MCF 10A (cell line): ENCODE measurements at regions not wholly inside any gene's neighbourhood (a gene's known extent, or its start where the extent isn't known, plus 50 kb on each side); places are given as distances from the start of the nearest gene placed in this dataset.

Experiments
- BruUV-seq: library from RNA; stranded (reverse); fragments of 400-500 nt; replicated peaks from 2 replicates; lab custom pipeline; 2021; lab: Mats Ljungman, UMichigan
- CTCF ChIA-PET: fragments of 300-600 bp; sonication (Branson Sonifier 250); formaldehyde crosslinking; extraction: SDS; loops from one replicate; lab custom pipeline; 2021; ENCODE audit warnings: antibody characterized with exemption, inconsistent platforms; lab: Yijun Ruan, JAX
- POLR2A ChIA-PET: fragments of 300-600, 350-650 bp; sonication (Branson Sonifier 250); formaldehyde crosslinking; extraction: SDS; loops from one replicate; lab custom pipeline; 2020; ENCODE audit warnings: antibody characterized with exemption, inconsistent platforms; lab: Yijun Ruan, JAX
- DNase-seq: peaks from one replicate; pipeline ENCODE4 v3.0.0-alpha.2; 2018; ENCODE audit not compliant: unreplicated experiment
- H3K27ac Mint-ChIP-seq: one replicate; pipeline ENCODE4 v1.8.0; 2022; ENCODE audit warnings: mild to moderate bottlenecking, low read depth, mixed read lengths; ENCODE audit not compliant: unreplicated experiment
- H3K27me3 Mint-ChIP-seq: one replicate; pipeline ENCODE4 v1.8.0; 2022; ENCODE audit warnings: mixed read lengths; ENCODE audit not compliant: insufficient read depth, unreplicated experiment
- H3K36me3 Mint-ChIP-seq: one replicate; pipeline ENCODE4 v1.8.0; 2022; ENCODE audit warnings: mild to moderate bottlenecking, moderate library complexity, mixed read lengths; ENCODE audit not compliant: insufficient read depth, unreplicated experiment
- H3K4me1 Mint-ChIP-seq: one replicate; pipeline ENCODE4 v1.8.0; 2022; ENCODE audit warnings: mixed read lengths; ENCODE audit not compliant: insufficient read depth, unreplicated experiment
- H3K4me3 Mint-ChIP-seq: one replicate; pipeline ENCODE4 v1.8.0; 2022; ENCODE audit warnings: mild to moderate bottlenecking, moderate library complexity, mixed read lengths; ENCODE audit not compliant: unreplicated experiment
- H3K9me3 Mint-ChIP-seq: one replicate; pipeline ENCODE4 v1.8.0; 2022; ENCODE audit warnings: mixed read lengths; ENCODE audit not compliant: unreplicated experiment
- intact Hi-C: fragments of 100-400 bp; cut with micrococcal nuclease; formaldehyde crosslinking; loops from 2 replicates; pipeline ENCODE4 v1.14.1; 2022
- TF ChIP-seq, protein P1 (sequence below): fragments of 200-600 bp; IDR thresholded peaks from one replicate; pipeline ENCODE4 v1.8.0; 2022; ENCODE audit warnings: antibody characterized with exemption, mild to moderate bottlenecking; ENCODE audit not compliant: unreplicated experiment

DNA sequence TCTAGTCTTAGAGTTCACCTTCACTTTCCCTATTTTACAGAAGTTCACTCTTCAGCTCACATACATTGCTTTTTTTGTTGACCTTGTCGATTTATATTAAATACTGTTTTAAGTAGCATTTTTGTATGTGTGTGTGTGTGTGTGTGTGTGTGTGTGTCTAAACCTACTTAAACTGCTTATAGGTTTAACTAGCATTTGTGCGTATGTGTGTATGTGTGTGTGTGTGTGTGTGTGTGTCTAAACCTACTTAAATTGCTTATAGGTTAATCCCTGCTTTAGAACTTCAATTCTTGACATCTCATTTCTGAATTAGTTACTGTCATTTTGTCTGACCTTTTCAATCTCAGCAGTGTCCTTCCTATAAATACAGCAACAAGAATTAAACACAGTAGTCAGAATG is 254.8 kb upstream of the EPHA3 start:
- intact Hi-C loops, result no loop called here
- no TSS peak for BruUV-seq
- H3K36me3 Mint-ChIP-seq, result no peaks in the 10 kb centered on the region
- no peaks in the 10 kb centered on the region for H3K27me3 Mint-ChIP-seq
- H3K4me1 Mint-ChIP-seq, result no peaks in the 10 kb centered on the region
- DNase-seq, result no peak
- POLR2A ChIA-PET, result no interaction called here
- H3K9me3 Mint-ChIP-seq, result no peaks in the 10 kb centered on the region
- no peak overlapping the region for H3K4me3 Mint-ChIP-seq
- CTCF ChIA-PET, result no interaction called here
- no peak overlapping the region for H3K27ac Mint-ChIP-seq
- TF ChIP-seq, protein P1, sequence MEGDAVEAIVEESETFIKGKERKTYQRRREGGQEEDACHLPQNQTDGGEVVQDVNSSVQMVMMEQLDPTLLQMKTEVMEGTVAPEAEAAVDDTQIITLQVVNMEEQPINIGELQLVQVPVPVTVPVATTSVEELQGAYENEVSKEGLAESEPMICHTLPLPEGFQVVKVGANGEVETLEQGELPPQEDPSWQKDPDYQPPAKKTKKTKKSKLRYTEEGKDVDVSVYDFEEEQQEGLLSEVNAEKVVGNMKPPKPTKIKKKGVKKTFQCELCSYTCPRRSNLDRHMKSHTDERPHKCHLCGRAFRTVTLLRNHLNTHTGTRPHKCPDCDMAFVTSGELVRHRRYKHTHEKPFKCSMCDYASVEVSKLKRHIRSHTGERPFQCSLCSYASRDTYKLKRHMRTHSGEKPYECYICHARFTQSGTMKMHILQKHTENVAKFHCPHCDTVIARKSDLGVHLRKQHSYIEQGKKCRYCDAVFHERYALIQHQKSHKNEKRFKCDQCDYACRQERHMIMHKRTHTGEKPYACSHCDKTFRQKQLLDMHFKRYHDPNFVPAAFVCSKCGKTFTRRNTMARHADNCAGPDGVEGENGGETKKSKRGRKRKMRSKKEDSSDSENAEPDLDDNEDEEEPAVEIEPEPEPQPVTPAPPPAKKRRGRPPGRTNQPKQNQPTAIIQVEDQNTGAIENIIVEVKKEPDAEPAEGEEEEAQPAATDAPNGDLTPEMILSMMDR, result no peak

DNA sequence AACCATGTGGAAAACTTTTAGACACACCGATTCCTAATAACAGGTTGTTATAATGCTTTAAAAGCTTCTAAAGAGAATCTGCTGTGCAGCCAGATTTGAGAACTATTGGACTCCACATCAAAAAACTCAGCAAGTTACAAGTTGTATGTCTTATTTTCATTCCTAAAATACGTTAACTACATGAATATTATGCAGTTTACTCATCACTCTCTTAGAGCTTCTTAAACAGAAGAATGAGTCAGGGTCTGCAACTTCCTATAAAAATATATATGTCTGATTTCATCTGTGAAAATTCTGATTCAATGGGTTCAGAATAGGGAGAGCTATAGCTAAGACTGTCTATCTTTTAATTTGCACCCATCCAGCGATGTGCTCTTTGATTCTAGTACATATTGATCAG is 244.2 kb upstream of the EPHA3 start:
- Mint-ChIP-seq H3K4me1 (peaks cover 6% of the 10 kb centered on the region), H3K27ac (no peak overlapping the region), H3K4me3 (no peak overlapping the region), H3K9me3 (no peaks in the 10 kb centered on the region), H3K36me3 (no peaks in the 10 kb centered on the region), H3K27me3 (no peaks in the 10 kb centered on the region)
- ChIA-PET POLR2A (no interaction called here), CTCF (interaction anchor here (1.1 kb wide), 1 partner anchor 643 kb away, joined by 3 read pairs; no protein-coding TSS in a partner anchor)
- TF ChIP-seq, protein P1, result no peak
- DNase-seq, result no peak
- intact Hi-C loops, result no loop called here
- no TSS peak for BruUV-seq

DNA sequence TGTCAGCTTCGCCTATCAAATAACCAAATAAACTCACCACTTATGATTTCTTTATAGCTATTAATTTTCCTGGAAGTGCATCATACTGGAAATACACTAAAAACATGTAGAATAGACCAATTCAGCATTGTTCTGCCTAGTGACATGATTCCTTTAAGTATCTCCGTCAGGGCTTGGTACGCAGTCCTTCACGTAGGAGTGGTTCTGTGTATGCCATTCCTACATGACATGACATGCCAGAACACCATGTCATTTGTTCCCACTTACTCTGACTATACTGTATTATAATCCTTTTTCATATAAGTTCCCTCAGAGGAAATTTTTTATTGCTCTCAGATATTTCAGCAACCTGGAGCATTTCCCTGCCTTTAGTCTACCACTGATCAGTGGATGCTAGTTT is 230.7 kb upstream of the EPHA3 start:
- Mint-ChIP-seq H3K27ac (no peak overlapping the region), H3K4me1 (peaks cover 10% of the 10 kb centered on the region), H3K4me3 (no peak overlapping the region), H3K27me3 (no peaks in the 10 kb centered on the region), H3K36me3 (no peaks in the 10 kb centered on the region), H3K9me3 (no peaks in the 10 kb centered on the region)
- BruUV-seq, result no TSS peak
- CTCF ChIA-PET, result no interaction called here
- POLR2A ChIA-PET, result interaction anchor here (0.9 kb wide), 1 partner anchor 197 kb away, joined by 3 read pairs; no protein-coding TSS in a partner anchor
- TF ChIP-seq, protein P1, result no peak
- intact Hi-C loops, result no loop called here
- no peak for DNase-seq

DNA sequence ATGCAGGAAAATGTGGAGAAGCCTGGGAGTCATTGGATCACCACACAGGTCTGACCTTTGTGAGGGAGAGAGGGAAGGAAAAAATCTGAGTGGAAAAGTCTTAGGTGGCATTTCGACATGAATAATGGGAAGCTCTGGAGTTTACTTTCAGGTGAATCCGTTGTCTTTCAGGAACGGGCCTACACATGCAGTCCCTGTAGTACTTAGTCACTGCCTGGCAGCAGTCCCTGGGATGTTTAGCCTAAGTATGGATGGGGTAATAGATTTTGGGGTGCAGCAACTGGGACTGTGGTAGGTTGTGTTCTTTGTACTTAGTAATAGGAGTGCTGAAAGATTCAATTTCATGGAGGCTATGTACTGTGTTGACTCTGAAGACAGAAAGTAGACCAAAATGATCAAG is 227.5 kb upstream of the EPHA3 start:
- Mint-ChIP-seq H3K36me3 (no peaks in the 10 kb centered on the region), H3K27ac (no peak overlapping the region), H3K27me3 (no peaks in the 10 kb centered on the region), H3K9me3 (no peaks in the 10 kb centered on the region), H3K4me3 (no peak overlapping the region), H3K4me1 (peaks cover 10% of the 10 kb centered on the region)
- ChIA-PET CTCF (no interaction called here), POLR2A (no interaction called here)
- TF ChIP-seq, protein P1, result no peak
- no TSS peak for BruUV-seq
- intact Hi-C loops, result no loop called here
- peak; percentile 37 for DNase-seq
